ENCODE measurements at regions not wholly inside any gene's neighbourhood (a gene's known extent, or its start where the extent isn't known, plus 50 kb on each side); places are given as distances from the start of the nearest gene placed in this dataset.

- DNase-seq, result no peak
These were observed 98.1 kb upstream of the COL21A1 start for GRCh38 chr6:56345376-56345995.

GRCh38 chr6:56343295-56343694 is 95.9 kb upstream of the COL21A1 start:
- no peak for DNase-seq

GRCh38 chr6:56339524-56339923 is 92.1 kb upstream of the COL21A1 start:
- DNase-seq, result no peak

GRCh38 chr6:56335726-56336125 is 88.3 kb upstream of the COL21A1 start:
- no peak for DNase-seq

- no peak for DNase-seq
These were observed 87.6 kb upstream of the COL21A1 start for GRCh38 chr6:56334937-56335336.

- no peak for DNase-seq
These were observed 82.1 kb upstream of the COL21A1 start for GRCh38 chr6:56329271-56330050.

- DNase-seq, result no peak
These were observed 81.3 kb upstream of the COL21A1 start for GRCh38 chr6:56328728-56329090.

GRCh38 chr6:56327946-56328727 is 80.8 kb upstream of the COL21A1 start:
- no peak for DNase-seq

GRCh38 chr6:56324396-56324795 is 77.0 kb upstream of the COL21A1 start:
- no peak for DNase-seq

GRCh38 chr6:56318851-56319250 is 71.5 kb upstream of the COL21A1 start:
- no peak for DNase-seq

GRCh38 chr6:56314683-56315523 is 67.5 kb upstream of the COL21A1 start:
- DNase-seq, result no peak

- DNase-seq, result no peak
These were observed 64.4 kb upstream of the COL21A1 start for GRCh38 chr6:56311533-56312448.

- no peak for DNase-seq
These were observed 63.7 kb upstream of the COL21A1 start for GRCh38 chr6:56311061-56311460.

GRCh38 chr6:56310241-56310640 is 62.9 kb upstream of the COL21A1 start:
- DNase-seq, result no peak

- no peak for DNase-seq
These were observed 52.5 kb upstream of the COL21A1 start for GRCh38 chr6:56299916-56300315.

- no peak for DNase-seq
These were observed 49.9 kb upstream of the COL21A1 start for GRCh38 chr6:56297022-56297989.
